ENCODE measurements at regions not wholly inside any gene's neighbourhood (a gene's known extent, or its start where the extent isn't known, plus 50 kb on each side); places are given as distances from the start of the nearest gene placed in this dataset.

DNA sequence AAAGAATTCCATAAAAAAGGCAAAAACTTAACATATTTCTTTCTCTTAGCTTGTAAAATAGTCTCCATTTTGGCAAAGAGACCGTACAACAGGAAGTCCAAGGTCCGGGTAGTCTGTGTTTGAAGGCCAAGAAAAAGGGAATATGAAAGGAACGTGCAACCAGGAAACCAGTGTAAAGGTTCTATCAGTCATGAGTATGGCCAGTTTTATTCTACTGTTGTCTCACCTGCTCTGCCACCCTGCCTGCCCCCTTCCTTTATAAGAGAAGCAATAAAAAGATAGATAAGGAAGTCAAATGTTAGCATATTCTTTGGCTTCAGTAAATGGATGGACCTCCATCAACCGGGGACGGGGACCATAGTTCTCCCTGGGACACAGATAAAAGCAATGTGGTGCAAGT is 370.6 kb upstream of the ROBO2 start:
- Histone ChIP-seq H4K91ac (ENCODE audit: low read depth, low read length) (no peak overlapping the region), H3K4ac (ENCODE audit: low read depth, low read length) (no peak overlapping the region), H3K27me3 (ENCODE audit: insufficient read depth, low read length) (no peaks in the 10 kb centered on the region), H2AK5ac (ENCODE audit: low read length) (no peak overlapping the region), H3K4me1 (ENCODE audit: control insufficient read depth in 1 of 2, insufficient read depth in 2 of 2, low read length in 2 of 2) (no peaks in the 10 kb centered on the region), H3K79me2 (ENCODE audit: control insufficient read depth, insufficient read depth, low read length, poor library complexity) (no peaks in the 10 kb centered on the region), H3K18ac (ENCODE audit: low read length) (no peak overlapping the region), H3K36me3 (ENCODE audit: control insufficient read depth in 1 of 2, insufficient read depth in 2 of 2, low read length in 2 of 2) (no peaks in the 10 kb centered on the region), H2BK120ac (ENCODE audit: insufficient read depth, low read length, poor library complexity) (no peak overlapping the region), H3K4me2 (ENCODE audit: low read length) (no peak overlapping the region), H2AFZ (ENCODE audit: insufficient read depth, low read length, poor library complexity) (no peak overlapping the region), H3K23ac (ENCODE audit: low read length) (no peak overlapping the region), H3K9me3 (ENCODE audit: insufficient read depth, low read depth, low read length) (no peaks in the 10 kb centered on the region), H3K4me3 (ENCODE audit: low read depth, low read length) (no peak overlapping the region), H4K8ac (ENCODE audit: low read depth, low read length) (no peak overlapping the region), H4K12ac (ENCODE audit: low read depth, low read length) (no peak overlapping the region), H3K27ac (ENCODE audit: low read depth, low read length) (no peak overlapping the region), H2BK12ac (ENCODE audit: low read length) (no peak overlapping the region), H3K79me1 (ENCODE audit: low read length) (no peaks in the 10 kb centered on the region), H2BK5ac (ENCODE audit: low read depth, low read length, poor library complexity) (no peak overlapping the region), H3K9ac (ENCODE audit: low read length) (no peak overlapping the region), H3K14ac (ENCODE audit: low read length) (no peak overlapping the region)
- no peak for DNase-seq
- WGBS (ENCODE audit: extremely low coverage, insufficient coverage, insufficient read length), result no CpG with 5 or more reads among the region's 5 CpGs

GRCh38 chr3:76673171-76673570 is 366.7 kb upstream of the ROBO2 start:
- Histone ChIP-seq H3K4me3 (ENCODE audit: low read depth, low read length) (no peak overlapping the region), H2BK12ac (ENCODE audit: low read length) (no peak overlapping the region), H3K4ac (ENCODE audit: low read depth, low read length) (no peak overlapping the region), H2BK5ac (ENCODE audit: low read depth, low read length, poor library complexity) (no peak overlapping the region), H3K14ac (ENCODE audit: low read length) (no peak overlapping the region), H3K27ac (ENCODE audit: low read depth, low read length) (no peak overlapping the region), H3K9me3 (ENCODE audit: insufficient read depth, low read depth, low read length) (no peaks in the 10 kb centered on the region), H3K79me2 (ENCODE audit: control insufficient read depth, insufficient read depth, low read length, poor library complexity) (no peaks in the 10 kb centered on the region), H4K12ac (ENCODE audit: low read depth, low read length) (no peak overlapping the region), H3K79me1 (ENCODE audit: low read length) (no peaks in the 10 kb centered on the region), H3K4me1 (ENCODE audit: control insufficient read depth in 1 of 2, insufficient read depth in 2 of 2, low read length in 2 of 2) (no peaks in the 10 kb centered on the region), H2AFZ (ENCODE audit: insufficient read depth, low read length, poor library complexity) (no peak overlapping the region), H3K23ac (ENCODE audit: low read length) (no peak overlapping the region), H4K91ac (ENCODE audit: low read depth, low read length) (no peak overlapping the region), H3K36me3 (ENCODE audit: control insufficient read depth in 1 of 2, insufficient read depth in 2 of 2, low read length in 2 of 2) (no peaks in the 10 kb centered on the region), H2BK120ac (ENCODE audit: insufficient read depth, low read length, poor library complexity) (no peak overlapping the region), H3K4me2 (ENCODE audit: low read length) (no peak overlapping the region), H3K18ac (ENCODE audit: low read length) (no peak overlapping the region), H3K9ac (ENCODE audit: low read length) (no peak overlapping the region), H4K8ac (ENCODE audit: low read depth, low read length) (no peak overlapping the region), H2AK5ac (ENCODE audit: low read length) (no peak overlapping the region), H3K27me3 (ENCODE audit: insufficient read depth, low read length) (no peaks in the 10 kb centered on the region)
- WGBS (ENCODE audit: extremely low coverage, insufficient coverage, insufficient read length), result no CpG with 5 or more reads among the region's 4 CpGs
- no peak for DNase-seq

DNA sequence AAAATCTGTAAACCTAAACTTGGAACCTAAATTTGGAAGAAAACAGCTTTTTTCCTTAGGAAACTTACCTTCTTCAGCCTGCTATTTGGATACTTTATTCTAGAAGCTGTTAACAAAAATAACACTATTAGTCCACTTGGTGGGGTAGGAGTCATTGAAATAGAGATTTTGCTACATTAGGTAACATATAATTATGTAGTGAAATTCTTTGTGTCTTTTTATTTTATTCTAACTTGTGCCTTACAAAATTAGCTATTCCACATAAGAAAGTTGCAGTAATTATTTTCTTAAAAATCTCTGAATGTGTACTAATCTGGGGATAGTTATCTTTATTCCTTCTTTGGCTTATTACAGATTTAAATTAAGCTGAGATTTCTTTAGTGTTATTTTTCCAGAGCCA is 360.4 kb upstream of the ROBO2 start:
- Histone ChIP-seq H3K4ac (ENCODE audit: low read depth, low read length) (no peak overlapping the region), H3K4me2 (ENCODE audit: low read length) (no peak overlapping the region), H3K23ac (ENCODE audit: low read length) (no peak overlapping the region), H3K9ac (ENCODE audit: low read length) (no peak overlapping the region), H2BK12ac (ENCODE audit: low read length) (no peak overlapping the region), H2BK5ac (ENCODE audit: low read depth, low read length, poor library complexity) (no peak overlapping the region), H2AK5ac (ENCODE audit: low read length) (no peak overlapping the region), H3K79me1 (ENCODE audit: low read length) (no peaks in the 10 kb centered on the region), H3K14ac (ENCODE audit: low read length) (no peak overlapping the region), H3K27ac (ENCODE audit: low read depth, low read length) (no peak overlapping the region), H4K8ac (ENCODE audit: low read depth, low read length) (no peak overlapping the region), H2BK120ac (ENCODE audit: insufficient read depth, low read length, poor library complexity) (no peak overlapping the region), H4K12ac (ENCODE audit: low read depth, low read length) (no peak overlapping the region), H4K91ac (ENCODE audit: low read depth, low read length) (no peak overlapping the region), H3K4me3 (ENCODE audit: low read depth, low read length) (no peak overlapping the region), H3K4me1 (ENCODE audit: control insufficient read depth in 1 of 2, insufficient read depth in 2 of 2, low read length in 2 of 2) (no peaks in the 10 kb centered on the region), H3K27me3 (ENCODE audit: insufficient read depth, low read length) (no peaks in the 10 kb centered on the region), H3K36me3 (ENCODE audit: control insufficient read depth in 1 of 2, insufficient read depth in 2 of 2, low read length in 2 of 2) (no peaks in the 10 kb centered on the region), H3K9me3 (ENCODE audit: insufficient read depth, low read depth, low read length) (no peaks in the 10 kb centered on the region), H3K79me2 (ENCODE audit: control insufficient read depth, insufficient read depth, low read length, poor library complexity) (no peaks in the 10 kb centered on the region), H3K18ac (ENCODE audit: low read length) (no peak overlapping the region), H2AFZ (ENCODE audit: insufficient read depth, low read length, poor library complexity) (no peak overlapping the region)
- DNase-seq, result no peak

GRCh38 chr3:76683256-76683655 is 356.6 kb upstream of the ROBO2 start:
- Histone ChIP-seq H2BK120ac (ENCODE audit: insufficient read depth, low read length, poor library complexity) (no peak overlapping the region), H3K4me2 (ENCODE audit: low read length) (no peak overlapping the region), H3K9ac (ENCODE audit: low read length) (no peak overlapping the region), H2AFZ (ENCODE audit: insufficient read depth, low read length, poor library complexity) (no peak overlapping the region), H3K14ac (ENCODE audit: low read length) (no peak overlapping the region), H3K9me3 (ENCODE audit: insufficient read depth, low read depth, low read length) (no peaks in the 10 kb centered on the region), H3K23ac (ENCODE audit: low read length) (no peak overlapping the region), H3K4ac (ENCODE audit: low read depth, low read length) (no peak overlapping the region), H3K4me1 (ENCODE audit: control insufficient read depth in 1 of 2, insufficient read depth in 2 of 2, low read length in 2 of 2) (no peaks in the 10 kb centered on the region), H3K27me3 (ENCODE audit: insufficient read depth, low read length) (no peaks in the 10 kb centered on the region), H2AK5ac (ENCODE audit: low read length) (no peak overlapping the region), H3K79me2 (ENCODE audit: control insufficient read depth, insufficient read depth, low read length, poor library complexity) (no peaks in the 10 kb centered on the region), H4K8ac (ENCODE audit: low read depth, low read length) (no peak overlapping the region), H3K79me1 (ENCODE audit: low read length) (no peaks in the 10 kb centered on the region), H3K36me3 (ENCODE audit: control insufficient read depth in 1 of 2, insufficient read depth in 2 of 2, low read length in 2 of 2) (no peaks in the 10 kb centered on the region), H4K91ac (ENCODE audit: low read depth, low read length) (no peak overlapping the region), H3K27ac (ENCODE audit: low read depth, low read length) (no peak overlapping the region), H2BK12ac (ENCODE audit: low read length) (no peak overlapping the region), H3K18ac (ENCODE audit: low read length) (no peak overlapping the region), H3K4me3 (ENCODE audit: low read depth, low read length) (no peak overlapping the region), H4K12ac (ENCODE audit: low read depth, low read length) (no peak overlapping the region), H2BK5ac (ENCODE audit: low read depth, low read length, poor library complexity) (no peak overlapping the region)
- DNase-seq, result no peak
- WGBS (ENCODE audit: extremely low coverage, insufficient coverage, insufficient read length), result no CpG with 5 or more reads among the region's 3 CpGs

GRCh38 chr3:76684946-76685345 is 355.0 kb upstream of the ROBO2 start:
- H2BK12ac ChIP-seq (ENCODE audit: low read length), result no peak overlapping the region
- H3K4me1 ChIP-seq (ENCODE audit: control insufficient read depth in 1 of 2, insufficient read depth in 2 of 2, low read length in 2 of 2), result no peaks in the 10 kb centered on the region
- H3K79me1 ChIP-seq (ENCODE audit: low read length), result no peaks in the 10 kb centered on the region
- H3K23ac ChIP-seq (ENCODE audit: low read length), result no peak overlapping the region
- H4K91ac ChIP-seq (ENCODE audit: low read depth, low read length), result no peak overlapping the region
- no peak overlapping the region for H3K14ac ChIP-seq (ENCODE audit: low read length)
- no peak overlapping the region for H2AK5ac ChIP-seq (ENCODE audit: low read length)
- no peak overlapping the region for H2BK5ac ChIP-seq (ENCODE audit: low read depth, low read length, poor library complexity)
- no peak overlapping the region for H3K27ac ChIP-seq (ENCODE audit: low read depth, low read length)
- H2BK120ac ChIP-seq (ENCODE audit: insufficient read depth, low read length, poor library complexity), result no peak overlapping the region
- no peaks in the 10 kb centered on the region for H3K79me2 ChIP-seq (ENCODE audit: control insufficient read depth, insufficient read depth, low read length, poor library complexity)
- H3K27me3 ChIP-seq (ENCODE audit: insufficient read depth, low read length), result no peaks in the 10 kb centered on the region
- WGBS (ENCODE audit: extremely low coverage, insufficient coverage, insufficient read length), result no CpG with 5 or more reads among the region's 2 CpGs
- H3K4me2 ChIP-seq (ENCODE audit: low read length), result no peak overlapping the region
- H4K8ac ChIP-seq (ENCODE audit: low read depth, low read length), result no peak overlapping the region
- H3K9me3 ChIP-seq (ENCODE audit: insufficient read depth, low read depth, low read length), result no peaks in the 10 kb centered on the region
- H2AFZ ChIP-seq (ENCODE audit: insufficient read depth, low read length, poor library complexity), result no peak overlapping the region
- no peak for DNase-seq
- H3K36me3 ChIP-seq (ENCODE audit: control insufficient read depth in 1 of 2, insufficient read depth in 2 of 2, low read length in 2 of 2), result no peaks in the 10 kb centered on the region
- no peak overlapping the region for H3K4me3 ChIP-seq (ENCODE audit: low read depth, low read length)
- no peak overlapping the region for H4K12ac ChIP-seq (ENCODE audit: low read depth, low read length)
- H3K9ac ChIP-seq (ENCODE audit: low read length), result no peak overlapping the region
- no peak overlapping the region for H3K4ac ChIP-seq (ENCODE audit: low read depth, low read length)
- no peak overlapping the region for H3K18ac ChIP-seq (ENCODE audit: low read length)
